GM12878 (cell line): ENCODE measurements at regions not wholly inside any gene's neighbourhood (a gene's known extent, or its start where the extent isn't known, plus 50 kb on each side); places are given as distances from the start of the nearest gene placed in this dataset.

Experiments used
- ATAC-seq: fragments of 200-7000 bp; cut with Tn5 transposase; 3 replicates; pipeline ENCODE4 v1.9.1; 2020; ENCODE audit warnings: mild to moderate bottlenecking, moderate library complexity
- BruUV-seq: library from RNA; stranded (reverse); fragments of 400-500 nt; replicated peaks from 2 replicates; lab custom pipeline; 2021; lab: Mats Ljungman, UMichigan
- CTCF ChIA-PET: fragments of 300-600 bp; sonication (Branson Sonifier 250); formaldehyde crosslinking; extraction: SDS; loops from one replicate; lab custom pipeline; 2021; ENCODE audit warnings: inconsistent platforms; lab: Yijun Ruan, JAX
- POLR2A ChIA-PET: fragments of 350-600 bp; formaldehyde crosslinking; extraction: SDS; loops from one replicate; lab custom pipeline; 2021; ENCODE audit warnings: inconsistent platforms; lab: Charles Lee
- RAD21 ChIA-PET: fragments of 300-600 bp; sonication (Branson Sonifier 250); formaldehyde crosslinking; loops from one replicate; lab custom pipeline; 2023; ENCODE audit warnings: antibody characterized with exemption; ENCODE audit not compliant: unreplicated experiment; lab: Charles Lee
- SMC1A ChIA-PET: fragments of 300-600 bp; sonication (Branson Sonifier 250); formaldehyde crosslinking; loops from one replicate; lab custom pipeline; 2023; ENCODE audit not compliant: unreplicated experiment, uncharacterized antibody; lab: Charles Lee
- DNase-seq: peaks from one replicate; pipeline ENCODE4 v3.0.0-alpha.2; 2011; ENCODE audit warnings: low read depth, low spot score
- FAIRE-seq: peaks from 3 replicates; lab custom pipeline; 2011; peaks lifted over from hg19 to GRCh38; lab: Jason Lieb, UNC
- H2AFZ ChIP-seq: 2 replicates; pipeline ENCODE4 v1.6.0; 2011; ENCODE audit warnings: low read depth, low read length, control low read depth; ENCODE audit not compliant: control insufficient read depth
- H3K27ac ChIP-seq: 2 replicates; pipeline ENCODE4 v1.5.1; 2011; ENCODE audit warnings: control low read depth; ENCODE audit not compliant: control insufficient read depth, insufficient read depth
- H3K27me3 ChIP-seq, 2 experiments: replicated peaks in 1 of 2; 2 replicates each; pipeline versions ENCODE4 v1.6.0 to v1.6.1; 2011; ENCODE audit warnings: low read length in 1 of 2; ENCODE audit not compliant: control insufficient read depth in 2 of 2, insufficient read depth in 2 of 2
- H3K36me3 ChIP-seq, 2 experiments: 2 replicates each; pipeline ENCODE4 v1.5.1; 2011; ENCODE audit warnings: low read length in 1 of 2; ENCODE audit not compliant: control insufficient read depth in 2 of 2, insufficient read depth in 2 of 2
- H3K4me1 ChIP-seq: 2 replicates; pipeline ENCODE4 v1.6.1; 2011; ENCODE audit warnings: mild to moderate bottlenecking, low read length, moderate library complexity, mixed read lengths; ENCODE audit not compliant: control insufficient read depth, insufficient read depth
- H3K4me2 ChIP-seq: 2 replicates; pipeline ENCODE4 v1.6.0; 2011; ENCODE audit warnings: control low read depth; ENCODE audit not compliant: control insufficient read depth, insufficient read depth
- H3K4me3 ChIP-seq: fragments of 200-600 bp; sonication (generic); 2 replicates; pipeline ENCODE4 v1.5.1; 2016
- H3K79me2 ChIP-seq: 2 replicates; pipeline ENCODE4 v1.6.0; 2011; ENCODE audit warnings: low read length; ENCODE audit not compliant: control insufficient read depth, insufficient read depth
- H3K9ac ChIP-seq: 2 replicates; pipeline ENCODE4 v1.8.0; 2011; ENCODE audit warnings: low read length, control low read depth, mixed read lengths; ENCODE audit not compliant: control insufficient read depth, insufficient read depth
- H3K9me3 ChIP-seq: replicated peaks from 3 replicates; pipeline ENCODE4 v1.5.1; 2011; ENCODE audit warnings: mild to moderate bottlenecking, low read length; ENCODE audit not compliant: control insufficient read depth, insufficient read depth
- H4K20me1 ChIP-seq: 2 replicates; pipeline ENCODE4 v1.6.0; 2011; ENCODE audit not compliant: control insufficient read depth, insufficient read depth
- ATF2 ChIP-seq: IDR thresholded peaks from 2 replicates; pipeline ENCODE4 v1.6.1; 2012; ENCODE audit warnings: low read length, inconsistent platforms
- BCL11A ChIP-seq: IDR thresholded peaks from 2 replicates; pipeline ENCODE4 v1.6.1; 2011; ENCODE audit warnings: low read depth, low read length
- CHD2 ChIP-seq: IDR thresholded peaks from 2 replicates; pipeline ENCODE4 v1.6.1; 2011; ENCODE audit warnings: low read depth, low read length, improper control_type of control experiment, borderline replicate concordance
- ETV6 ChIP-seq, 2 experiments: fragments of 450-650 bp in 1 of 2; IDR thresholded peaks in 1 of 2; conservative IDR thresholded peaks in 1 of 2; 2 replicates each; pipeline ENCODE4 v1.6.1; 2014; ENCODE audit warnings: antibody characterized with exemption in 1 of 2, borderline replicate concordance in 1 of 2, low read depth in 1 of 2, mild to moderate bottlenecking in 1 of 2, moderate library complexity in 1 of 2
- KLF5 ChIP-seq: fragments of 450-650 bp; IDR thresholded peaks from 2 replicates; pipeline ENCODE4 v1.6.1; 2014; ENCODE audit warnings: mild to moderate bottlenecking; ENCODE audit not compliant: partially characterized antibody
- LARP7 ChIP-seq: fragments of 450-650 bp; IDR thresholded peaks from 2 replicates; pipeline ENCODE4 v1.6.1; 2017; ENCODE audit warnings: mild to moderate bottlenecking
- MEF2B ChIP-seq: fragments of 450-650 bp; IDR thresholded peaks from 2 replicates; pipeline ENCODE4 v1.6.1; 2018; ENCODE audit warnings: mild to moderate bottlenecking, moderate library complexity; ENCODE audit not compliant: partially characterized antibody, poor library complexity, severe bottlenecking
- MTA3 ChIP-seq: IDR thresholded peaks from 2 replicates; pipeline ENCODE4 v1.6.1; 2012; ENCODE audit warnings: low read length, inconsistent platforms, borderline replicate concordance
- MYC ChIP-seq: IDR thresholded peaks from 2 replicates; pipeline ENCODE4 v1.6.1; 2011; ENCODE audit warnings: mild to moderate bottlenecking, low read length, moderate library complexity, inconsistent platforms; ENCODE audit not compliant: insufficient read depth, insufficient replicate concordance, insufficient read length, severe bottlenecking
- NBN ChIP-seq: fragments of 450-650 bp; IDR thresholded peaks from 2 replicates; pipeline ENCODE4 v1.6.1; 2016
- NR2C1 ChIP-seq: fragments of 450-650 bp; IDR thresholded peaks from 2 replicates; pipeline ENCODE4 v1.6.1; 2017; ENCODE audit warnings: antibody characterized with exemption, mild to moderate bottlenecking, moderate library complexity
- POLR2AphosphoS2 ChIP-seq: IDR thresholded peaks from 2 replicates; pipeline ENCODE4 v1.6.1; 2011; ENCODE audit warnings: low read depth, mild to moderate bottlenecking, low read length, improper control_type of control experiment, moderate library complexity
- POU2F2 ChIP-seq: IDR thresholded peaks from 3 replicates; pipeline ENCODE4 v1.6.1; 2011; ENCODE audit warnings: low read depth, mild to moderate bottlenecking, low read length, borderline replicate concordance
- SIN3A ChIP-seq: IDR thresholded peaks from 2 replicates; pipeline ENCODE4 v1.6.1; 2012; ENCODE audit warnings: low read depth, low read length, improper control_type of control experiment
- SIX5 ChIP-seq: IDR thresholded peaks from 2 replicates; pipeline ENCODE4 v1.6.1; 2011; ENCODE audit warnings: mild to moderate bottlenecking, low read depth, low read length, moderate library complexity; ENCODE audit not compliant: severe bottlenecking
- STAT1 ChIP-seq: fragments of 450-650 bp; conservative IDR thresholded peaks from 2 replicates; pipeline ENCODE4 v1.6.1; 2014; ENCODE audit warnings: antibody characterized with exemption, mild to moderate bottlenecking
- USF1 ChIP-seq: IDR thresholded peaks from 2 replicates; pipeline ENCODE4 v1.6.1; 2011; ENCODE audit warnings: borderline replicate concordance, low read depth, mild to moderate bottlenecking, moderate library complexity, mixed read lengths, low read length; ENCODE audit not compliant: insufficient read depth; ENCODE audit errors: extremely low read length
- ZBTB4 ChIP-seq: fragments of 450-650 bp; formaldehyde crosslinking; IDR thresholded peaks from 2 replicates; pipeline ENCODE4 v1.4.0; 2022; ENCODE audit warnings: mild to moderate bottlenecking, moderate library complexity
- WGBS: methylation state at CpG from one replicate; pipeline ENCODE4 v1.1.6; 2016; ENCODE audit warnings: low lambda C conversion rate; ENCODE audit not compliant: insufficient replicate concordance, insufficient coverage; ENCODE audit errors: missing lambda C conversion rate; 5-methylcytosine and 5-hydroxymethylcytosine counted together
- in situ Hi-C: fragments of 300-500 bp; cut with MboI; formaldehyde crosslinking; loops from 9 replicates; pipeline ENCODE4 v1.14.3; 2018; ENCODE audit warnings: mixed read lengths
- intact Hi-C: fragments of 100-400 bp; cut with micrococcal nuclease; formaldehyde crosslinking; loops from one replicate; pipeline ENCODE4 v1.14.2; 2022; ENCODE audit not compliant: unreplicated experiment

GRCh38 chr14:25677111-25677510 lies 627.2 kb upstream of the STXBP6 start (continued):
- TF ChIP-seq USF1 (no peak), POLR2AphosphoS2 (no peak), STAT1 (no peak)

- FAIRE-seq (no peak), ATAC-seq (no peak), DNase-seq (no peak)
- Histone ChIP-seq H4K20me1 (no peaks in the 10 kb centered on the region), H3K79me2 (no peaks in the 10 kb centered on the region), H3K4me2 (no peak overlapping the region), H3K27me3 (no peaks in the 10 kb centered on the region), H3K9ac (no peak overlapping the region), H3K36me3 (no peaks in the 10 kb centered on the region), H2AFZ (no peak overlapping the region), H3K27ac (no peak overlapping the region), H3K4me1 (no peaks in the 10 kb centered on the region), H3K4me3 (no peak overlapping the region), H3K9me3 (no peaks in the 10 kb centered on the region)
- 24% methylated on average over 2 of the region's 2 CpGs for WGBS
- intact Hi-C loops = no loop called here
- ChIA-PET RAD21 (no interaction called here), POLR2A (no interaction called here), SMC1A (interaction anchor here (1.6 kb wide), 1 partner anchor 12 kb away, joined by 4 read pairs; no protein-coding TSS in a partner anchor), CTCF (interaction anchor here (0.6 kb wide), 1 partner anchor 39 kb away, joined by 3 read pairs; no protein-coding TSS in a partner anchor)
- BruUV-seq = no TSS peak
- in situ Hi-C loops = no loop called here
- TF ChIP-seq CHD2 (no peak), MEF2B (no peak), SIX5 (no peak), ZBTB4 (CRISPR knock-in tag) (no peak), BCL11A (no peak), MYC (no peak), LARP7 (no peak), ETV6 (conservative IDR thresholded peaks at IDR 0.05 in 1 of 2, IDR thresholded peaks at IDR 0.05 in 1 of 2; ENCODE audit: borderline replicate concordance in 1 of 2, low read depth in 1 of 2) (no peak), NBN (no peak), KLF5 (no peak), ATF2 (no peak), USF1 (no peak), MTA3 (no peak), SIN3A (no peak), POU2F2 (no peak), NR2C1 (no peak)
Measured at GRCh38 chr14:25667387-25667786, 617.4 kb upstream of the STXBP6 start.
